ENCODE measurements at regions not wholly inside any gene's neighbourhood (a gene's known extent, or its start where the extent isn't known, plus 50 kb on each side); places are given as distances from the start of the nearest gene placed in this dataset.

DNA sequence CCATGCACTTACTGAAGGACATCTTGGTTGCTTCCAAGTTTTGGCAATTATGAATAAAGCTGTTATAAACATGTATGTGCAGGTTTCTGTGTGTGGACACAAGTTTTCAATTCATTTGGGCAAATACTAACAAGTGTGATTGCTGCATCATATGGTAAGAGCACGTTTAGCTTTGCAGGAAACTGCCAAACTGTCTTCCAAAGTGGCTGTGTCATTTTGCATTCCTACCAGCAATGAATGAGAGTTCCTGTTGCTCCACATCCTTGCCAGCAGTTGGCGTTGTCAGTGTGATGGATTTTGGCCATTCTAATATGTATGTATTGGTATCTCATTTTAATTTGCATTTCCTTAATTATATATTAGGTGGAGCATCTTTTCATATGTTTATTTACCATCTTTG lies 280.1 kb downstream of the SV2B start:
- TF ChIP-seq, protein P1, sequence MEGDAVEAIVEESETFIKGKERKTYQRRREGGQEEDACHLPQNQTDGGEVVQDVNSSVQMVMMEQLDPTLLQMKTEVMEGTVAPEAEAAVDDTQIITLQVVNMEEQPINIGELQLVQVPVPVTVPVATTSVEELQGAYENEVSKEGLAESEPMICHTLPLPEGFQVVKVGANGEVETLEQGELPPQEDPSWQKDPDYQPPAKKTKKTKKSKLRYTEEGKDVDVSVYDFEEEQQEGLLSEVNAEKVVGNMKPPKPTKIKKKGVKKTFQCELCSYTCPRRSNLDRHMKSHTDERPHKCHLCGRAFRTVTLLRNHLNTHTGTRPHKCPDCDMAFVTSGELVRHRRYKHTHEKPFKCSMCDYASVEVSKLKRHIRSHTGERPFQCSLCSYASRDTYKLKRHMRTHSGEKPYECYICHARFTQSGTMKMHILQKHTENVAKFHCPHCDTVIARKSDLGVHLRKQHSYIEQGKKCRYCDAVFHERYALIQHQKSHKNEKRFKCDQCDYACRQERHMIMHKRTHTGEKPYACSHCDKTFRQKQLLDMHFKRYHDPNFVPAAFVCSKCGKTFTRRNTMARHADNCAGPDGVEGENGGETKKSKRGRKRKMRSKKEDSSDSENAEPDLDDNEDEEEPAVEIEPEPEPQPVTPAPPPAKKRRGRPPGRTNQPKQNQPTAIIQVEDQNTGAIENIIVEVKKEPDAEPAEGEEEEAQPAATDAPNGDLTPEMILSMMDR (conservative IDR thresholded peaks at IDR 0.05 in 1 of 2, IDR thresholded peaks at IDR 0.05 in 1 of 2; ENCODE audit: low read depth in 1 of 2, low read length in 2 of 2), result no peak
- TF ChIP-seq EZH2 (IDR thresholded peaks at IDR 0.05; ENCODE audit: low read length, missing control alignments), result no peak
